ENCODE measurements at regions not wholly inside any gene's neighbourhood (a gene's known extent, or its start where the extent isn't known, plus 50 kb on each side); places are given as distances from the start of the nearest gene placed in this dataset.

DNA sequence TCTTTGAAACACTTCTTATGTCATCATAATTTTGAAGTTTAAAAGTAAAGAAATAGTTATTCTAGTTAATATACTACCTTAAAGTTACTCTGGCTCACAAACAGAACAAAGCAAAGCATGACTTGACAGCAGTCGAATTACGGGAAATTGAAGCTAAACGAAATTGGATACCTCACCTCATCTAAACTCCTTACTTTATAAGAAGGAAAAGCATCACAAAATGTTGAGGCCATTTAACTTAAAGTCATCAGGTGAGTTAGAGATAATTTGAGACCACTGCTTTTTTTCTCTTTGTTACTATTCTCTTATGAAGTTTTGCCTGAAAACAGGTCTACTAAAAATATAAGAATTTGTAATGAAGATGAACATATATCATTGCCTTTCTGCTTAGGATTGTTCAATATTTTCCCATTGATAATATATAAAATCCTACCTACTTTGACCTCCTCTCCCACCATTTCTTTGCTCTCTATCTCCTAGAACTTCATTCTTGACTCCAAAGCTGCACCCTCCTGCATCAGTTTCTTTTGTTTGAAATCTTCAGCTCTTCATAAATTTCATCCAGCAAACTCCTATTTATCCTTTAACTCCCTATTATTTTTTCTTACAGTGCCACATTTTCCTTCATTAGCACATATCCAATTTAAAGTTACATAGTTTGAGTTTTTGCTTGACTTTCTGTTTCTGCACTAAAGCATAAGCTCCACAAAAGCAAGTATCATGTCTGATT lies 510.7 kb upstream of the ZNF337 start:
- TF ChIP-seq CTCF (conservative IDR thresholded peaks at IDR 0.05; ENCODE audit: low read length) (no peak), EZH2phosphoT487 (IDR thresholded peaks at IDR 0.05; ENCODE audit: borderline replicate concordance) (no peak)

Measured in Loucy (cell line).